ENCODE measurements at regions not wholly inside any gene's neighbourhood (a gene's known extent, or its start where the extent isn't known, plus 50 kb on each side); places are given as distances from the start of the nearest gene placed in this dataset.

DNA sequence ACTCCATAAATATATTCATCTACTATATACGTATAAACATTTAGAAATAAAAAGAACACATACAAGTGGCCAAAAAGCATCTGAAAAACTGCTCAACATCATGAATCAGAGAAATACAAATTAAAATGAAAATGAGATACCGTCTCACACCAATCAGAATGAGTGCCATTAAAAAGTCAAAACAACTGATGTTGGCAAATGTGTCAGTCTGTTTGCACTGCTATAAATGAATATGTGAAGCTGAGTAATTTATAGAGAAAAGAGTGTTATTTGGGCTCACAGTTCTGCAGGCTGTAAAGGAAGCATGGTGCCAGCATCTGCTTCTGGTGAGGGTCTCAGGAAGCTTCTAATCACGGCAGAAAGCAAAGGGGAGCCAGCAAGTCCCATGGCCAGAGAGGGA lies 620.3 kb upstream of the CCDC54 start:
- no peak for DNase-seq (ENCODE audit: low read depth)

DNA sequence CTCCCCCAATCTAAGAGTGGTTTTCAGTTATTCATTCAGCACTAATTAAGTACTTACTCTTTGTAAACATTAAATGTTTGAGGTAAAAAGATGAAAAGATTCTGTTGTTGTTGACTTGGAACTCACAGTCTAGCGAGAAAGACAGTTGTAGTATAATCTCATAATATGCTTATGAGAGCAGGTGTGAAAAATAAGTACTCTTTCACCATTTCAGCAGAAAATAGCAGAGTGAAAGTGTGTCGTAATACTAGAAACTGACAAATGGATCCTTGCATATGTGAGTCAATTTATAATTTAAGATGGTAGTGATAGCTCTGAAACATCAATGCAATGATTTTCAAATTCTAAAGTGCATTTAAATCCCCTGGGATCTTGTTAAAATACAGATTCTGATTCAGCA lies 618.8 kb upstream of the CCDC54 start:
- no peak for DNase-seq (ENCODE audit: low read depth)

DNA sequence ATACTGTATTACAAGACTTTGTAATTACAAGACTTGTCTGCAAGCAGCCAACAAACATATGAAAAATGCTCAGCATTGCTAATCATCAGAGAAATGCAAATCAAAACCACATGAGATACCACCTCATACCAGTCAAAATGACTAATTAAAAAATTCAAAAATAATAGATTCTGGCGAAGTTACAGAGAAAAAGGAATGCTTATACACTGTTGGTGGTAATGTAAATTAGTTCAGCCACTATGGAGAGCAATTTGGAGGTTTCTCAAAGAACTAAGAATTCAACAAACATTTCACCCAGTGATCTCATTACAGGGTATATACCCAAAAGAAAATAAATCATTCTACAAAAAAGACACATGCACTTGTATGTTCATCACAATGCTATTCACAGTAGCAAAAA lies 617.5 kb upstream of the CCDC54 start:
- no peak for DNase-seq (ENCODE audit: low read depth)

DNA sequence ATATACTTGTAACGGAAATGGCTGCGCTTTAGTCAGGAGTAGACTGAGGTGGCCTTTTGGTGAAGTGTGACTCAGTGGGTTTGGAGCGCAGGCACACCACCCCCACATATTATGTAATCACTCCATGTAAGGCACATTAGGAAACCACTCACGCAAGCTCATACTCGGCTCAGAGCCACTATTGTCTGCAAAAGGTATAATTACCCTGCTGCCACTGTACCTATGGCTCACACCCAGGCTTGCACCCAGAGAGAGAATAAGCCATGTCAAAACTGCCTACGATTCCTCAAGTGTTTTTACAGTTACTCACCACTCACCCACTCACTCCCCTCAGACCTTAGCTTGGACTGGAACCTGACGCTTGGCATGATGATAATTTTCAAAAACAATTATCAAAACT lies 611.9 kb upstream of the CCDC54 start:
- DNase-seq (ENCODE audit: low read depth), result no peak

DNA sequence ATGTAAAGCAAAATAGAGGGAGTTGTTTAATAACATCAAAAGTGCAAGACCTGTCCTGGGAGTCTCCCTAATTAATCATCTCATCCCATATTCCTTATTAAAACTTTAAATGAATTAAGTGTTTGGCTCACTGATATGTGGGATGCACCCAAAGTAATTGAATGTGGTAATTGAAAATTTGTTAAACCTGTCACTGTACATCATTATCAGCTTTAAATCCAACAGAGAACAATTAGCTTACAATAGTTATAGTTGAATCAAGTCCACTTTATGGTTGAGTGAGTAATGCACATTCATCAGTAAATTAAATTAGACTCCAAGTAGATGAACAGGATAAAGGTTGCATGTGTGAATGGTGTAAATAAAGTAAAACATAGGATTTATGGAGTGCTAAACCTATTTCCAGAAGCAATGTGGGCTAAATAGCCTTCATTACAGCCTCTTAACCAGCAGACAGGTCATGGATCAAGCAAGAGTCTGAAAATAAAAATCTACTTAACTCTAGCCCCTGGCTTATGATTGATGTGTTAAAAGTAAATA lies 608.2 kb upstream of the CCDC54 start:
- no peak for DNase-seq (ENCODE audit: low read depth)

DNA sequence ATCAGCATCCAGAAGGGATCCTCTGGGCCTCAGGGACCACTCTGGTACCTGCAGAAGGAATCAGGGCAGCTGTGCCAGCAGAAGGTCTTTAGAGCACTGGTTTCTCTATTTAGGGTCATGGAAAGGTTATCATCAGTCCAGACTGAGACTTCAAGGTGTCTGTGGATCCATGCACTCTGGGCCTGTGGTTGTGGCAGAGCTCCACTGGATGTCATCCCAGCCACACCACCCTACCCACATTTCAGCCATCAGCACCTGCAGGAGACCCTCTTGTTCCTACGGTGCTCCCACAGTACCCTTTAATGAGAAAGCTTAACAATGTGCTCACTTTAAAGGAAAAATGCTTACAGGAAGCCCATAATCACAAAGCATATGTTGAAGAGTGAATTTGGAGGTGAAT lies 603.4 kb upstream of the CCDC54 start:
- DNase-seq (ENCODE audit: low read depth), result no peak

DNA sequence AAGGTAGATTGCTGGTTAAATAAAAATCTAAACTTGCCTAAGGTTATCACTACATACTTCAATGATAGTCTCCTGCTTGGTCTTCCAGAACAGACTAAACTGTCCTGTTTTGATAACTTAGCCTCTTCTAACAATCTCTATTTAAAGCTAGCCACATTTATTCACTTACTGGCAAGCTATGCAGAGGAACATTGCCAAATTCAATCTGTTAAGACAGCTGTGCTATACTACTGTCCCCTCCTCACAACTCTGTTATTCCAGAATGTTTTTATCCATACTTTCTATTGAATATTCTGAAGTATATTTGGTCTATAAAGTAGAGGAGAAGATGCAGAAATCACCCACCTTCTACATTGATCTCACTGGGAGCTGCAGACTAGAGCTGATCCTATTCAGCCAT lies 594.0 kb upstream of the CCDC54 start:
- no peak for DNase-seq (ENCODE audit: low read depth)

DNA sequence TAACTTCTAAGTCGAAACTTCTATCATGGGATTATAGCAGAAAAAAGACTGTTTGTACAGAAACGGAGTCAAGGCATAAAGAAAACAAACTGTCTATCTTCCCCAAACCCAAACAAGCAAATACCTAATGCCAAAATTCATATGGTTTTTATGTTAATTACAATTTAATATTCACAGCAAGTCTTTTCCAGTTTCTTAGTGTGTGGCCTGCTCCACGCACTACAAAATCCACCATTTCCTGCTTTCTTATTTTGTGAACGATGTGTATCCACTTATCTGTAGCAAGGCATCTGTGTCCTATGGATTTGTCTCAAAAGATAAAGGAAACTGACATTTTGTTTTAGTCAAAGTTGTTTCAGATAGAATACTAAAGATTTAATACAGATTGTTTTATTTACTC lies 588.0 kb upstream of the CCDC54 start:
- no peak for DNase-seq (ENCODE audit: low read depth)

DNA sequence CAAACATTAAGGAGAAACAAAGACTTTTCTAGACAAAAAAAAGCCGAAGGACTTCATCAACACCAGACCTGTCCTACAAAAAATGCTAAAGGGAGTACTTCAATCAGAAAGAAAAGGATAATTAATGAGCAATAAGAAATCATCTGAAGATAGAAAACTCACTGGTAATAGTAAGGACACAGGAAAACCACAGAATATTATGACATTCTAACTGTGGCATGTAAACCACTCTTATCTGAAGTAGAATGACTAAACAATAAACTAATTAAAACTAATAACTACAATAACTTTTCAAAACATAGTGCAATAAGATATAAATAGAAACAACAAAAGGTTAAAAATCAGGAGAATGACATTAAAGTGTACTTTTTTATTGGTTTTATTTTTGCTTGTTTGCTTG lies 584.5 kb upstream of the CCDC54 start:
- DNase-seq (ENCODE audit: low read depth), result no peak

DNA sequence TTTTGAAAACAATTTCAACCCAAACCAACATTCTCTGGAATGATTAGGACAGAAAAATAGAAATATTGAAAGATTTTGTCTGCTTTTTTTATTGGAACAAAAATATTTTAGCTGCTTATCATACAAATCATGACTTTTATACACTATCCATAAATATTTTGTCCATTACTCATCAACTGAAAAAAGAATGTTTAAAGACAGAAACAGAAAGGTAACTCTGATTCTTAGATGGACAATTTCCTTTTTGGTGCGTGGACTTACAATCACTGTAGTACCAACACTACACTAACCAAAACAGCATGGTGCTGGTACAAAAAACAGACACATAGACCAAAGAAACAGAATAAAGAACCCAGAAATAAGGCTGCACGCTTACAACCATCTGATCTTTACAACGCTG lies 582.8 kb upstream of the CCDC54 start:
- DNase-seq (ENCODE audit: low read depth), result no peak

DNA sequence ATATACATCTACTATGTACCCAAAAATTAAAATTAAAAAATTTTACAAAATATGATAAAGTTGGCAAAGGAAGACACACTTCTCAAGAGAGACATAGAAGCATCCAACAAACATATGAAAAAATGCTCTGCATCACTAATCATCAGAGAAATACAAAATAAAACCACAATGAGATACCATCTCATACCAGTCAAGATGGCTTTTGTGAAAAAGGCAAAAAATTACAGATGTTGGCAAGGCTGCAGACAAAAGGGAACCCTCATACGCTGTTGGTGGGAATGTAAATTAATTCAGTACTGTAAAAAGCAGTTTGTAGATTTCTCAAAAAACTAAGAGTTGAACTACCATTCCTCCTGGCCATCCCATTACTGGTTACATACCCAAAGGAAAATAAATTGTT lies 581.7 kb upstream of the CCDC54 start:
- no peak for DNase-seq (ENCODE audit: low read depth)

DNA sequence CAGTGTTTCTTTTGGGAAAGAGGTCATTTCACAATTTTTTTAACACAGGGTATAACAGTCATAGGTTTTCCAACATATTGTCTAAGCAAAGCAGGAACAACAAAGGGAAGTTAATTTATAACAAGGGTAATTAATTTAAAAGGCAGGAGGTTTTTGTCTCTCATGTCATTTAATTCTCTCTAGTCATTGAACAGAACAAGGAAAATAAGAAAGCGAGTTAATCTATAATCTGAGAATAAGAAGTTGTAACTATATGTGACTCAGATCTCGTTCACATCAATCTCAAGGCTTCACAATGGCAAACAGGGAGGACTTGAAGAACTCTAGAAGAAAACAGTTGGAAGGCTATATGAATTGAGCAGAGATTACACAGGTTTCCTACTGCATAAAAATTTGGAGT lies 579.8 kb upstream of the CCDC54 start:
- no peak for DNase-seq (ENCODE audit: low read depth)

DNA sequence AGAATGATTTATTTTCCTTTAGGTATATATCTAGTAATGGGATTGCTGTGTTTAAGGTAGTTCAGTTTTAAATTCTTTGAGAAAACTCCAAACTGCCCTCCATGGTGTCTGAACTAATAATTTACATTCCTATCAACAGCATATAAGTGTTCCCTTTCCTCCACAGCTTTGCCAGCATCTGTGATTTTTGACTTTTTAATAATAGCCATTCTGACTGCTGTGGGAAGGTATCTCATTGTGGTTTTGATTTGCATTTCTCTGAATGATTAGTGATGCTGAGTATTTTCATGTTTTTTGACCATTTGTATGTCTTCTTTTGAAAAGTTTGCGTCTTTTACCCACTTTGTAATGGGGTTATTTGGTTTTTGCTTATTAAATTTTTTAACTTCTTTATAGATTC lies 571.6 kb upstream of the CCDC54 start:
- no peak for DNase-seq (ENCODE audit: low read depth)

DNA sequence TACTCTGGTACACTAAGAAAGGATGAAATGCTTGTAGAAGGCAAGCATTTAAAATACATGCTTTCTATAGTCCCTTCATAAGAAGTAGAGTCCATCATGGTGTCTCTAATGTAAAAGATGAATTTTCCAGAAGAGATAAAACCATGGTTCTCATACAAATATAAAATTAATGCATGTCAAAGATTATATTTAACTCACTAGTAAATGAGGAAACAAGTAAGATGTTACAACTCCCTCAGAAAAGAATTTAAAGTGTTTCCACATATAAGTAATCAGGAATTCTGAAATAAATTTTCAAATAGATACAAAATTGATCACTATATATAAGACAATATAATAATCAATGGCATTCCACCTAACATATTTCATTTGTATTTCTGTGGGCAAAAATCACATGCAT lies 570.3 kb upstream of the CCDC54 start:
- DNase-seq (ENCODE audit: low read depth), result no peak

DNA sequence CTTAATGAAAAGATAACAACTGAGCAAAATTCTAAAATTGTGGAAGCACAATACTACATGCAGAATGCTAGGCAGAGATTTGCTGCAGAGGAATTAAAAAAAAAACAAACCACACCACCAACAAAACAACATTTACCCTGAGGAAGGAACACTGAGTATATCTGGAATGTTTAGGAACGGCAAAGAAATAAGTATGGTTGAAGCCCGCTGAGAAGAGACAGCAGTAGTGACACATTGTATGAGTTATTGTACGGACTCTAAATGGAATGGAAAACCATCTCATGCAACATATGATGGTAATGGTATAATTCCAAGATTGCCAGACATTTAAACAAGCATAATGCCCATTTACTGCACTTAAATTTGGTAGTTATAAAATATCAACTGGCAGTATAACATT lies 568.2 kb upstream of the CCDC54 start:
- DNase-seq (ENCODE audit: low read depth), result no peak

DNA sequence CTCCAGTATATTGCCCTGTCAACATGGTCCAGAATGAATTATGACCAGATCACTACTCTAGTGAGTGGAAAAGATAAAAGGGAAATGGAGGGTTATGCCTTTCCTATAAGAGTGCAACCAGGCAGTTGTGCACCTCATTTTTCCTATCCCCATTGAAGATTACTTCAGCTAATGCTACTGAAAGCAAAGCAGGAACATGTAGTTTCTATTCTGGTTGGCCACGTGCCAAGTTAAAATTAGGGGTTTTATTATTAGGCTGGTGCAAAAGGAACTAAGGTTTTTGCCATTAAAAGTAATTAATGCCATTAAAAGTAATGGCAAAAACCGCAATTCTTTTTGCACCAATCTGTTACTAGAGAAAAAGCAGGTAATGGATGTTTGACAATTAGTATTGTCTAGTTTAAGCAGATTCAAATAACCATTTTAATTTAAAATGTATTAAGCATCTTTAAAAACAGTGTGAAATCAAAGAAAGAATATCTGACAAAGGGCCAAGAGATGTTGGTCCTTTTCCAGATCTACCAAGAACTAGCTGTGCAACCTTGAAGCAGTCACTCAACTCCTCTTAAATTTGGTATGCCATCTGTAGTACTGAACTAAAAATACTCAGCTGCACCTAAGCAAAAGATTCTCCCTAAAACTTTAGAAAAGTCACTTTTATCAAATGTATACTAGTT lies 567.5 kb upstream of the CCDC54 start:
- DNase-seq (ENCODE audit: low read depth), result no peak

DNA sequence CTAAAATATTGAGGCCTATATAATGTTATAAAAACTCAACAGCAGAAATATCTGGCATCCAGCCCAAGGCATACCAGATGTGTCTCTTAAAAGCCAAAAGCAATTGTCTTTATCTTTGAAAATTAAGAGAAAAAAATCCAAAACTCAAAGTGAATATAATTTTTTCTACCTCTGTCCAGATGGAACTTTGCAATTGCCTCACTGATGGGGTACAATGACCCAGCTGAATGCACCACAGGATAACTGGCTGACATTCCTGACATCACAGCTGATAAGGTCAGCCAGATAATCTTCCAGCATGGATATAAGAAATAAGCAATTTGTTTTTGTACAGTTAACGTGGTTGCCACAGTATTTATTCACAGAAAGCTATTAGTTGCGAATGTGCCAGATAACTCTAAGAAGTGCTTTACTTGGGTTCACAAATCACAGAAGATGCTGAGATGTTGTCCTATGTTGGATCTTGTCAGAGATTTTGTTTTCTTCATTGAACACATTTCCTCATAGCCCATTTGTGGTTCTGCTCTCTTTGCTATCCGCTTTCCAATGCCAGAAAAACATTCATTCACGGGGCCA lies 566.9 kb upstream of the CCDC54 start:
- DNase-seq (ENCODE audit: low read depth), result no peak

DNA sequence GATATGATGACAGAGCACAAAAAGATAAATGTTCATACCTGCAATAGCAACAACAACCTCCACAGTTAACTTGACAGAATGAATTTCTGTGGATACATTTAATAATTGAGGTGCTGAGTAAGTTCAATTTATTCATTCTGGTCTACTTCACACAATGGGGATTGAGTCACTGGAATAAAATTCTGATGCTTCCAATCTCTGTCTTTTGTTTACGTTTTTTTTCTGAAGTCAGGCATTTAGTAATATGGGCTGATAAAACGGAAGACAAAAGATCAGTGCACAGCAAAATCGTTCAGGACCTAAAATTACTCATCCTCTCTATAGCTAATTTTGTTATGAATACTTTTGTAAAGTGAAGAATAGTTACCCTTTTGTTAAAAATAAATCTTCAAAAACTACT lies 565.9 kb upstream of the CCDC54 start:
- DNase-seq (ENCODE audit: low read depth), result no peak

DNA sequence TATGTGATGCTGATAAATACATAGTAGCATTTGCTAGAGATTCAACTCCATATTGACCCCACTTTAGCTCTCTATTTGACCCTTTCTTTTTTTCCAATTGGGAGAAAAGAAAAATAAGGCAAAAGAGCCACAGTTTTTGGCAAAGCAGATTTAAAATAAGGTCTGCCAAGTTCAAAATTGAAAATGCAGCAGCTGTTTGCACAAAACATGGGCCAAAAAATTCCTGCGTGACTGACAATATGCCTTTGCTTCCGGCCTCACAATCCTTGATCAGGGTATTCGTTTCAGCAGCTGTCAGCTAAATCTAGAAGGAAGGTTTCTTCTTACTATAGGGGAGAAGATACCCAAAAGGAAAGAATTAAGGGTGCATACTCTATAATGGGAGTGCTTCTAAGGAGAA lies 563.5 kb upstream of the CCDC54 start:
- no peak for DNase-seq (ENCODE audit: low read depth)

DNA sequence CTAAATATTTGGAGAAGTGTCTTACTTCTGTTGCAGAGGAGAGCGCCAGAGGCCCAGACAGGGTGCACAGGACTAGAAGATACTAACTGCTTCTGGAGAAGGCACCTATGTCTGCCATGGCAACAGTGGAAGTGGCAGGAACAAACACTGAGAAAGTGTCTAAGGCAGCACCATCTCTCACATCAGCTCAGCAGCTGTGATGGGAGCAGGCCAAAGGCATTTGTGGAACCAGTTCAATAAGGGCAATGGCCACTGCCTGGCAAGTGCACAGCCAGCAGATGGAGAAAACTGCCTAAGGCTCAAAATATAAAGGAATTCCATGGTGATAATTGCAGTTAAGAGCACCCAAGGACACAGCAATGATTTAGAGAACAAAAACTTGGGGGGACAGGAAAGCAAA lies 563.0 kb upstream of the CCDC54 start:
- DNase-seq (ENCODE audit: low read depth), result no peak

DNA sequence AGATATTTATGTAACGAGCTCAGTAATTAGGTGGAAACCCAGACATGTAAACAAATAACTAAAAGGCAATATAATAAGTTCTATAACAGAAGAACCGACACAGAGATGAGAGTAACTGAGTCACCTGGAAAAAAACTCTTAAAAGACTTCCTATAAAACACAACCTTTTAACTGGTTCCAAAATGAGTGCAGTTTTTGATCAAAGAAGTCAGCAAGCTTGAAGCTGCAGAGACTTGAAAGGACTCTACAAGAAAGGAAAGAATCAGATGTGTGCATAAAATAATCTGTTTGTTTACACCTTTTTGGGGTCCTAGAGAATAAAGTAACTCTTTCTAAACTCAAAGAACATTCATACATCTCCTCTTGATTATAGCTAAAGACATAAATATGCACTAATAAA lies 560.4 kb upstream of the CCDC54 start:
- DNase-seq (ENCODE audit: low read depth), result no peak

DNA sequence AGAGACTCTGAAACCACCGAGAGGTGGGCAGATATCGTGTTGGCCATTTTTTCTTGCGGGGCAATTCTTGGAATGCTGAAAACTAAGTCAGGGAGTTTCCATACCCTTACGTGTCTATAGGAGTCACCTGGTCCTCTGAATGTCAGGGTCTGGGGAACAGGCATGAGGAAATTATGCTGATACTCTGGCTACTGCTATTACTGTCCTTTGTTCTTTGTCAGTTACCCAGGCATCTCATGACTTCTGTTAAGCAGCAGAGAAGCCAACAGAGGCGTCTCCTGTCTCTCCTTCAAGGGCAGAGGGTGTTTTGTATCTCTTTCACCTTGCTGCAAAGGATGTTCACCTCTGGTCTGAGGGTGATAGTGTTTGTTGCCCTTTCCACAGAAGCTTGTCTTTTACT lies 559.5 kb upstream of the CCDC54 start:
- DNase-seq (ENCODE audit: low read depth), result no peak

DNA sequence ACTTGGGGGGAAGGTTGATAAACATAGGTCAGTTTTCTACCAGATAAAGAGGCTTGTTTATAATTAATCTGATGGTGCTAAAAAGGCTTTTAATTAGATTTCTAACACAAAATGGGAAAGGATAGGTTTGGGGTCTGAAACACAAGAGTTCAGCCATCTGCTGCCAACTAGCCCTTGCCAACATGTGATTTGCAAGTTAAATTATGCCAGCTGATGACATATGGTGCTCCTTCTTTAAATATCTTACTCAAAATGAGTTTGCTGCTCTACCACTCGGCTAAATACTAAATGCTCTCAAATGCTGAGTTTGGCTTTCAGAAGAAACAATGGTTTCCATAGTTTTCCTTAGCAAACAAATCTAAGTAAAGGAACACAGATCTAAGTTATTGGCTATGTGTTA lies 557.8 kb upstream of the CCDC54 start:
- no peak for DNase-seq (ENCODE audit: low read depth)

DNA sequence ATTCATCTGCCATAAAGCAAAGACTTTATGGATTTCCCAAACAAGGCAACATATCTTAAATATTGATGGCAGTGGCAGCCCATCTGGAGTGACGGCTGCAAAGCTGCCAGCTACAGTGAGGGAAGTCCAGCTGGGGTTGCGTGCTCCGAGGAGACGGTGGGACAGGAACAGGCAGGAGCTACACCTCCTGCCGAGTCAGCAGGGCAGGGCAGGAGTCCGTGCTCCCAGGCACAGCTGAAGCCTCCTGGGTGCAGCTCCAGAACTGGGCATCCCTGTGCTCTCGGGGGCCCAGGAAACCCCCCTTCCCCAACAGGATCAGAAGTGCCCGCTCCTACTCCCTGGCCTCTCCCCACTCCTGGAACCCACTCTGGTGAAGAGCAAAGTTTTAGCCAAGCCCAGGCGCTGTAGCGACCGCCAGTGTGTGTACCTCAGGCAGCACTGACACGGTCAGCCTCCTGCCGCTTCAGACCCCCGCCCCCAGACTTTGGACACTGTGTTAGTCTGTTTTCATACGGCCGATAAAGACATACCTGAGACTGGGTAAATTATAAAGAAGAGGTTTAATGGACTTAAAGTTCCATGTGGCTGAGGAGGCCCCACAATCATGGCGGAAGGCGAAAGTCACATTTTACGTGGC lies 556.4 kb upstream of the CCDC54 start:
- no peak for DNase-seq (ENCODE audit: low read depth)
